ENCODE measurements at regions not wholly inside any gene's neighbourhood (a gene's known extent, or its start where the extent isn't known, plus 50 kb on each side); places are given as distances from the start of the nearest gene placed in this dataset.

- TF ChIP-seq CTCF (IDR thresholded peaks at IDR 0.05; ENCODE audit: insufficient read depth, low read length, poor library complexity, severe bottlenecking) (no peak), EZH2phosphoT487 (conservative IDR thresholded peaks at IDR 0.05; ENCODE audit: low read length) (no peak)
Observed at GRCh38 chrX:114221445-114221844, 362.4 kb upstream of the HTR2C start.
